IMR-90 (cell line): ENCODE measurements at regions not wholly inside any gene's neighbourhood (a gene's known extent, or its start where the extent isn't known, plus 50 kb on each side); places are given as distances from the start of the nearest gene placed in this dataset.

Experiments used
- BHLHE40 ChIP-seq: fragments of 150-350 bp; IDR thresholded peaks from 2 replicates; pipeline ENCODE4 v1.6.1; 2016; ENCODE audit warnings: mild to moderate bottlenecking, low read depth, low read length
- CEBPB ChIP-seq: IDR thresholded peaks from 2 replicates; pipeline ENCODE4 v1.6.1; 2012; ENCODE audit warnings: low read depth, low read length, improper control_type of control experiment
- FOS ChIP-seq: fragments of 150-350 bp; IDR thresholded peaks from 2 replicates; pipeline ENCODE4 v1.6.1; 2016; ENCODE audit warnings: low read depth, low read length
- MAZ ChIP-seq: IDR thresholded peaks from 2 replicates; pipeline ENCODE4 v1.6.1; 2012; ENCODE audit warnings: low read depth, mild to moderate bottlenecking, low read length, improper control_type of control experiment, moderate library complexity, borderline replicate concordance
- MXI1 ChIP-seq: IDR thresholded peaks from 2 replicates; pipeline ENCODE4 v1.6.1; 2012; ENCODE audit warnings: low read depth, mild to moderate bottlenecking, low read length, moderate library complexity, borderline replicate concordance
- POLR2A ChIP-seq: IDR thresholded peaks from 2 replicates; pipeline ENCODE4 v1.6.1; 2012; ENCODE audit warnings: mild to moderate bottlenecking, low read depth, low read length
- RAD21 ChIP-seq: IDR thresholded peaks from 2 replicates; pipeline ENCODE4 v1.6.1; 2012; ENCODE audit warnings: low read length, improper control_type of control experiment
- RFX5 ChIP-seq: IDR thresholded peaks from 2 replicates; pipeline ENCODE4 v1.8.0; 2012; ENCODE audit warnings: low read depth, mild to moderate bottlenecking, low read length, moderate library complexity
- SMC3 ChIP-seq: fragments of 150-350 bp; IDR thresholded peaks from 2 replicates; pipeline ENCODE4 v1.6.1; 2016; ENCODE audit warnings: low read depth, mild to moderate bottlenecking, antibody characterized with exemption, low read length, moderate library complexity
- TF ChIP-seq, protein P1 (sequence below): conservative IDR thresholded peaks from 2 replicates; pipeline ENCODE4 v1.5.1; 2012; ENCODE audit warnings: mild to moderate bottlenecking, low read depth, low read length, improper control_type of control experiment
- TF ChIP-seq, protein P2 (sequence below): fragments of 150-350 bp; IDR thresholded peaks from 2 replicates; pipeline ENCODE4 v1.6.1; 2017; ENCODE audit warnings: mild to moderate bottlenecking, antibody characterized with exemption, low read length, low read depth

DNA sequence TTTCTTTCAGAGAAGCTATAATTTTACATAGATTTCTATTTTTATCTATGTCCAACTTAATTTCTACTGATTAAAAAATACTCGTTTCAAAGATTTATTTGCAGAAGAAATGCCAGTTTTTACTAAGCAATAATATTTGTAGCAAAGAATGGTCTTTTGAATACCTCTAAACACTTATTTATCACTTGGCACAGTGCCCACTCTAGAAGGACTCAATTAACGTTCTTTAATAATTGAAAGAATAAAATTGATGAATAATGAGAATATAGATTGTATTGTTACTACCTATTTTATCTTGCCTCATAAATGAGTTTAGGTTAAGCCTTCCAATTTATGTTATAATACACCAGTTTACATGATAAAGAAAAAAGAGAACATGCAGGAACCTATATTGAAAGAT, 889.7 kb upstream of the CDH9 start:
- TF ChIP-seq, protein P1, sequence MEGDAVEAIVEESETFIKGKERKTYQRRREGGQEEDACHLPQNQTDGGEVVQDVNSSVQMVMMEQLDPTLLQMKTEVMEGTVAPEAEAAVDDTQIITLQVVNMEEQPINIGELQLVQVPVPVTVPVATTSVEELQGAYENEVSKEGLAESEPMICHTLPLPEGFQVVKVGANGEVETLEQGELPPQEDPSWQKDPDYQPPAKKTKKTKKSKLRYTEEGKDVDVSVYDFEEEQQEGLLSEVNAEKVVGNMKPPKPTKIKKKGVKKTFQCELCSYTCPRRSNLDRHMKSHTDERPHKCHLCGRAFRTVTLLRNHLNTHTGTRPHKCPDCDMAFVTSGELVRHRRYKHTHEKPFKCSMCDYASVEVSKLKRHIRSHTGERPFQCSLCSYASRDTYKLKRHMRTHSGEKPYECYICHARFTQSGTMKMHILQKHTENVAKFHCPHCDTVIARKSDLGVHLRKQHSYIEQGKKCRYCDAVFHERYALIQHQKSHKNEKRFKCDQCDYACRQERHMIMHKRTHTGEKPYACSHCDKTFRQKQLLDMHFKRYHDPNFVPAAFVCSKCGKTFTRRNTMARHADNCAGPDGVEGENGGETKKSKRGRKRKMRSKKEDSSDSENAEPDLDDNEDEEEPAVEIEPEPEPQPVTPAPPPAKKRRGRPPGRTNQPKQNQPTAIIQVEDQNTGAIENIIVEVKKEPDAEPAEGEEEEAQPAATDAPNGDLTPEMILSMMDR: no peak
- TF ChIP-seq POLR2A: no peak
- TF ChIP-seq CEBPB: no peak
- TF ChIP-seq MXI1: no peak
- no peak for TF ChIP-seq BHLHE40
- TF ChIP-seq, protein P2, sequence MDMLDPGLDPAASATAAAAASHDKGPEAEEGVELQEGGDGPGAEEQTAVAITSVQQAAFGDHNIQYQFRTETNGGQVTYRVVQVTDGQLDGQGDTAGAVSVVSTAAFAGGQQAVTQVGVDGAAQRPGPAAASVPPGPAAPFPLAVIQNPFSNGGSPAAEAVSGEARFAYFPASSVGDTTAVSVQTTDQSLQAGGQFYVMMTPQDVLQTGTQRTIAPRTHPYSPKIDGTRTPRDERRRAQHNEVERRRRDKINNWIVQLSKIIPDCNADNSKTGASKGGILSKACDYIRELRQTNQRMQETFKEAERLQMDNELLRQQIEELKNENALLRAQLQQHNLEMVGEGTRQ: no peak
- no peak for TF ChIP-seq SMC3
- TF ChIP-seq RFX5: no peak
- no peak for TF ChIP-seq RAD21
- TF ChIP-seq FOS: no peak
- TF ChIP-seq MAZ: no peak
